Stomach (tissue), 4 donors: ENCODE measurements at regions not wholly inside any gene's neighbourhood (a gene's known extent, or its start where the extent isn't known, plus 50 kb on each side); places are given as distances from the start of the nearest gene placed in this dataset.

Source experiments
- EP300 ChIP-seq: sonication (generic); formaldehyde crosslinking; IDR thresholded peaks from one replicate; pipeline ENCODE4 v1.6.1; 2017; ENCODE audit warnings: antibody characterized with exemption
- POLR2A ChIP-seq, 4 donors: fragments of 450-650 bp; IDR thresholded peaks; one replicate each; pipeline ENCODE4 v1.6.1; 2016; ENCODE audit warnings: antibody characterized with exemption in 4 of 4, control low read depth in 2 of 4, mild to moderate bottlenecking in 1 of 4, moderate library complexity in 1 of 4
- POLR2AphosphoS5 ChIP-seq, 3 donors: sonication (generic); formaldehyde crosslinking; IDR thresholded peaks; one replicate each; pipeline ENCODE4 v1.6.1; 2016; ENCODE audit warnings: antibody characterized with exemption in 3 of 3
- TF ChIP-seq, protein P1 (sequence below), 7 experiments: fragments of 450-650 bp in 4 of 7; fragments of 200-600 bp in 3 of 7; sonication (generic) in 3 of 7; IDR thresholded peaks; one replicate each; pipeline ENCODE4 v1.5.1; 2016 to 2019; ENCODE audit warnings: antibody characterized with exemption in 7 of 7, control low read depth in 2 of 7, mild to moderate bottlenecking in 1 of 7

DNA sequence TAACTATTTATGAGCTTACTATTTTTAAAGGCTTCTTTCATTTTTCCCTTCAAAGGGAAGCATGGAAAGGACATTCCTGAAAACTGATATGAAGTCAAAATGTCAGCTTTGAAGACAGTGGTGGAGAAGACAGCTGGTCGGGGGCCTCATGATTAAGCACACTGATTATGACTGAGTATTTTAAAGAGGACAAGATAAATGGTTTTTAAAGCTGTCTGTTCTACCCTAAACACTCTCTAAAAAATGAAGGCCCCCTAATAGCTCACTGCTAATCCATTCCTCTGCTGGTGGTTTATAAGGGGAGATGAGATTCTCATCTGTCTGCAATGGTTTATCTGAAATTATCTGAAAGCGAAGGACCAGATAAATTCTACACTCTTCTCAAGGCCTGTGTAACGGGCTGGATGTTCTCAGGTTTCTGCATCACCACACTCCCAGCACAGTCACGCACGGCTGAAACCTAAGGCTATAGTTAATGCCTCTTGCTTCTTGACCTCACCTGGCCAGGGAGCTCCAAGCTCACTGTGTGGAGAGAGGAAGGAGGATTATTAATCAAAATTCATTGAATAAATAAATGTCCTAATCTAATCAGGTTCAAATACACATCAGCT is 86.9 kb upstream of the DOCK9 start:
- TF ChIP-seq POLR2A (IDR thresholded peaks at IDR 0.05): no peak
- TF ChIP-seq, protein P1, sequence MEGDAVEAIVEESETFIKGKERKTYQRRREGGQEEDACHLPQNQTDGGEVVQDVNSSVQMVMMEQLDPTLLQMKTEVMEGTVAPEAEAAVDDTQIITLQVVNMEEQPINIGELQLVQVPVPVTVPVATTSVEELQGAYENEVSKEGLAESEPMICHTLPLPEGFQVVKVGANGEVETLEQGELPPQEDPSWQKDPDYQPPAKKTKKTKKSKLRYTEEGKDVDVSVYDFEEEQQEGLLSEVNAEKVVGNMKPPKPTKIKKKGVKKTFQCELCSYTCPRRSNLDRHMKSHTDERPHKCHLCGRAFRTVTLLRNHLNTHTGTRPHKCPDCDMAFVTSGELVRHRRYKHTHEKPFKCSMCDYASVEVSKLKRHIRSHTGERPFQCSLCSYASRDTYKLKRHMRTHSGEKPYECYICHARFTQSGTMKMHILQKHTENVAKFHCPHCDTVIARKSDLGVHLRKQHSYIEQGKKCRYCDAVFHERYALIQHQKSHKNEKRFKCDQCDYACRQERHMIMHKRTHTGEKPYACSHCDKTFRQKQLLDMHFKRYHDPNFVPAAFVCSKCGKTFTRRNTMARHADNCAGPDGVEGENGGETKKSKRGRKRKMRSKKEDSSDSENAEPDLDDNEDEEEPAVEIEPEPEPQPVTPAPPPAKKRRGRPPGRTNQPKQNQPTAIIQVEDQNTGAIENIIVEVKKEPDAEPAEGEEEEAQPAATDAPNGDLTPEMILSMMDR (IDR thresholded peaks at IDR 0.05): no peak
- no peak for TF ChIP-seq EP300
- no peak for TF ChIP-seq POLR2AphosphoS5 (IDR thresholded peaks at IDR 0.05)
